GM18498 (cell line): ENCODE measurements at regions not wholly inside any gene's neighbourhood (a gene's known extent, or its start where the extent isn't known, plus 50 kb on each side); places are given as distances from the start of the nearest gene placed in this dataset.

ENCODE experiments used
- ATAC-seq: cut with Tn5 transposase; IDR thresholded peaks from one replicate; pipeline ENCODE4 v1.9.1; 2021; ENCODE audit warnings: mild to moderate bottlenecking, moderate library complexity; ENCODE audit not compliant: unreplicated experiment

- no peak for ATAC-seq
Observed at GRCh38 chr6:91449539-91449938, 862.7 kb upstream of the MAP3K7 start.

- peak; percentile 46 for ATAC-seq
Observed at GRCh38 chr6:91447530-91448254, 860.8 kb upstream of the MAP3K7 start.

GRCh38 chr6:91447081-91447480, 860.2 kb upstream of the MAP3K7 start:
- ATAC-seq, result no peak

- ATAC-seq, result no peak
Observed at GRCh38 chr6:91443405-91443804, 856.5 kb upstream of the MAP3K7 start.

DNA sequence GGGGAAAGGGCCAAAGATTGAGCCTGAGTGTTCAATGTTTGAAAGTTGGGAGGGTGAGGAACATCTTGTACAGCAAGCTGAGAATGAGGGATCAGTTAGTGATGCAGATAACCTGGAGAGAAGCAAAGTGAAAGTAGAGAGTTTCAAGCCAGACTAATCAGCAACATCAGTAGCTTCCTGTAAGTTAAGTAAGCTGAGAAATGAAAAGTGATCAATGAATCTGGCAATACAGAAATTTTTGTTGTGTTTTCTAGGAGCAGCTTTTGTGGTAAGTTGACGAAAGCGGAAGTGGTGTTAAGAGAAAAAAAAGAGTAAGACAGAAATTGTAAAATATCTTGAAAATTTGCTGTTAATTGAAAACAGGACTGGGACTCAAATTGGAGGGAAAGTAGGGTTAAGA, 855.5 kb upstream of the MAP3K7 start:
- ATAC-seq, result peak; percentile 60

- no peak for ATAC-seq
Observed at GRCh38 chr6:91438570-91438969, 851.7 kb upstream of the MAP3K7 start.

DNA sequence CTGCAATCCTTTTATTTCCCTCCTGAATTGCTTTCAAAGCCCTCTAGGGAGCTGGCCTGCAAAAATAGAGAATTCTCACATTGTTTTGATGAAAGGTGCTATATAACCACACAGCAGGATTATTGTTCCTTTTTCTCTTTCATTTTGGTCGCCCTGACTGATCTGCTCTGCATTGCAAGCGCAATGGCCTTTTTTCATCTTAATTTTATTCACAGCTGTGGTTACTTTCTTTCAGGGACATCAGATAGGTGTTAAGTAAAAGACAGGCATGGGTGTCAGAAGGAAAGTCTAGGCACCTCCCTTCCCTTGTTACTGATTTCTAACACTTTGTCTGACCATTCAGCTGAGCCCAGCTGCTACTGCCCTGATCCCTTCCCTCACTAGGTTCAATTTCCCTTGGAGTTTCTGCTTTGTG, 850.5 kb upstream of the MAP3K7 start:
- ATAC-seq, result no peak

DNA sequence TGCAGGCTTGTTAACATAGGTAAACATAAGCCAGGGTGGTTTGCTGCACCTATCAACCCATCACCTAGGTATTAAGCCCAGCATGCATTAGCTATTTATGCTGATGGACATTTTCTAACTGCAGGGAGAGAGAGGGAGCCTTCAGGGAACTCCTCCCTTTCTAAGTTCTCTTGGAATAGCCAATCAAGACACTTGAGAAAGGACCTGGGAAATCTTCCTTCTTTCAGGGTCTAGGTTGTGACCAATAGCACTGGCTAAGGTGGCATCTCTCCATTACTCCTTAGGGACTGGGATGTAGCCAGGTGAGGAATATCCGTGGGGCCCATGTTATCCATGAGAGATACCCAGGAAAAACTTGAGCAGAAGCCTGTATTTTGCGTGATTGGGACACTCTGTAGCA, 849.6 kb upstream of the MAP3K7 start:
- ATAC-seq, result no peak

DNA sequence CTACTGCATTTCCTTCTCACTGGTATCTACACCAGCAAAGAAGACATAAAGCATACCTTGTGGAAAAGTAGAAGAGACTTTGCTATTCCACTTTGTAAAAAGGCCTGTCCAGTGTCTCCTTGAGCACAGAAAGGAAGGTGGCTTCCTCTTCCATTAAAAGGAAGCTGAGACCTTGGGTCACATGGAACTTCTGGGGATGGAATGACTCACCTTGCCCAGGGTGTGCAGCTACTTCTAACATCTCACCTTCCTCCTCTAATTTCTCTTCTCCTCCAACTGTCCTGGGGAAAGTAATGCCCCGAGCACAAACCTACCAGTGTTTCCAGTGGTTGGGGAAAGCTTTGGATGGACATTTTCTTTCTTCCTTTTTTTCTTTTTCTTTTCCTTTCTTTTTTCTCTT, 848.8 kb upstream of the MAP3K7 start:
- no peak for ATAC-seq

DNA sequence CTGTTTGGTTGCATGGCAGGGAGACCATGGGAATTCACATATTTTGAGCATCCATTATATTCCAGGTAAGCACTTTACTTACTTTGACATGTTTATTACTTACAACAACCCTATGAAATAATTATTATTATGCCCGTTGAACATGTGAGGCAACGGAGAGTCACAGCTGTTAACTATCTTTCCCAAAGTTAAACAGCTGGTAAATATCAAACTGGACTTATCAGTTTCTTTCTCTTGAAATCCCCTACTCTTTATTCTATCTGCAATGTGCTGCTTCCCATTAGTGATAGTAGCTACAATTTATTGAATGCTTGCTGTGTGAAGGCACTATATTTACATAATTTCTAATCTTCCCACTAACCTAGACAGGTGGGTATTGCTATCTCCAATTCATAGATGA, 847.7 kb upstream of the MAP3K7 start:
- no peak for ATAC-seq

GRCh38 chr6:91433660-91434534, 847.0 kb upstream of the MAP3K7 start:
- no peak for ATAC-seq

- no peak for ATAC-seq
Observed at GRCh38 chr6:91428953-91429560, 842.2 kb upstream of the MAP3K7 start.

DNA sequence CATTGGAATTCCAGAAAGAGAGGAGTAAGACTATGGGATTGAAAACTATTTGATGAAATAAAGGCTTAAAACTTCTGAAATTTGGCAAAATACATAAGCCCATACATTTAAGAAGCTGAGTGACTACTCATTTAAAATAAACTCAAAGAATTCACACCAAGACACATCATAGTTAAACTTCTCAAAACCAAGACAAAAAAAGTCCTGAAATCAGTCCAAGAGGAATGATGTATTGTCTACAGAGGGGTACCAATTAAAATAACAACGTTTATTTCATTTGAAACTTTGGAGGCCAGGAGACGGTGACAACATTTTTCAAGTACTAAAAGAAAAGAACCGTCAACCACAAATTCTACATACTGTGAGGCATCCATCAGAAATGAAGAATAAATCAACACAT, 841.4 kb upstream of the MAP3K7 start:
- no peak for ATAC-seq

DNA sequence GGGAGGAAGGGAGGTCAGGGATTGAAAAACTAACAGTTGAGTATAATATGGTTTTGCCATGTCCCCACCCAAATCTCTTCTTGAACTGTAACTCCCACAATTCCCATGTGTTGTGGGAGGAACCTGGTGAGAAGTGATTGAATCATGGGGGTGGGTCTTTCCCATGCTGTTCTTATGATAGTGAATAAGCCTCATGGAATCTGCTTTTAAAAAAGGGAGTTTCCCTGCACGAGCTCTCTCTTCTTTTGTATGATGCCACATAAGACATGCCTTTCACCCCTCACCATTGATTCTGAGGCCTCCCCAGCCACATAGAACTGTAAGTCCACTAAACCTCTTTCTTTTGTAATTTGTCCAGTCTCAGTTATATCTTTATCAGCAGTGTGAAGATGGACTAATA, 833.4 kb upstream of the MAP3K7 start:
- ATAC-seq, result no peak

- ATAC-seq, result no peak
Observed at GRCh38 chr6:91415031-91415605, 828.2 kb upstream of the MAP3K7 start.

- no peak for ATAC-seq
Observed at GRCh38 chr6:91412532-91412931, 825.7 kb upstream of the MAP3K7 start.

GRCh38 chr6:91407706-91408105, 820.8 kb upstream of the MAP3K7 start:
- ATAC-seq, result no peak

DNA sequence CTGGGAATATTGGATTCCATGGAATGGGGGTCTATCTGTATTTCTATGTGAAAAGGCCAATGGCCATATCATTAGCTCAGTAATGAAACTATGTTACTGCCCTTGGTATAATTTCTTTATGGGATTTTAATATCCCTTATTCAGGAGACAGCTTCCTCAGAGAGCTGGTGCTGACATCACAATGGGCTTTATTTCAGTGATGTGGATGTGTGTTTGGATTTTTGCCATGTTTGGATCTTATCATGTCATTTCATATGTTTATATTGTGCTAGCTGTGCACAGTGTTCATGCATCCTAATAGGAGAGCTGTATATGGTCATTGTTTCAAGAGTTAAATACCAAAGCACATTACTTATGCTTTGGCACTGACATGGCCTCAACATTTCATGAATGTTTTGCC, 806.1 kb upstream of the MAP3K7 start:
- no peak for ATAC-seq

DNA sequence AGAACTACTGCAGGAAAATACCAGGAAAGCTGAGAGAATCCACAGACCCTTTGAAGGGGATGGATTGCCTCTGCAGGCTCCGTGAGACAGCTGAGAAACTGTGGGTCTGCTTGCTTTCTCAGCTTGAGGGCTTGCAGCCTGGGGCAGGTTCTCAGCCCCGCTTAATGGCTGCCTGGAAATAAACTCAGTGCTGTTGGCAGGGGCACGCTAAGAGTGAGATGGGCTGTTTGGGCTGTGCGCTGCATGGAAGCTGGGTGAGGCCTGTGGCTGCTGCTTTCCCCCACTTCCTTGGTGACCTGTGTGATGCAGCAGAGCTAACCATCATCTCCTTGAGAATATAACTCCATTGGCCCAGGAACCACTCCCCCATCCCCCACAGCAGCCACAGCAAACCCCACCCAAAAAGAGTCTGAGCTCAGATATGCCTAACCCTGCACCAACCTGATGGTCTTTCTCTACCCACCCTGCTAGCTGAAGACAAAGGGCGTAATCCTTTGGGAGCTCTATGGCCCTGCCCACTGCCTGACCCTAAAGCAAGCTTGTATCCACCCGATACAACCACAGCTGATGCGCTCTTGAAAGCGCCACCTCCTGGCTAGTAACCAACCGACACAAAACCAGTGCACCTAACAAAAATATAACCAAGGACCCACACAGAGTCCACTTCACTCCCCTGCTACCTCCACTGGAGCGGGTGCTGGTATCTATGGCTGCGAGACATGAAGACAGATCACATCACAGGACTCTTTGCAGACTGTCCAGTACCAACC, 800.6 kb upstream of the MAP3K7 start:
- no peak for ATAC-seq

DNA sequence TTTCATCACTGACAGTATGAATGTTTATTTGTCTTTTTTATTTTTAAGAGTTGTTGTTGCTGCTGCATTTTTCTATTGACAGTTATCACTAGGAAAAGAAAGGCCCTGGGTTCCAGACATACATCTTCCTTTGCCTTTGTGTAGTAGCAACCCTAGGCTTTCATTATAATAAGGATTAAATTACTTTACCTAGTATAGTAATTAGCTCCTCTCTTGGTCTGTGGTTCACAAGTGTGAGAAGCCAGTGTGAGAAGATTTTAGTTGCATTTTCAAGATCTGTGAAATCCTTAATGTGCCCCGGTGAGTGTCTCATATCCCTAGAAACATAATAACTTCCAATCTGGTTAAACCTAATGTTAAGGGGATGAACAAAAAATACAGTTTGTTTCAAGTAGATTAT, 799.3 kb upstream of the MAP3K7 start:
- ATAC-seq, result no peak

DNA sequence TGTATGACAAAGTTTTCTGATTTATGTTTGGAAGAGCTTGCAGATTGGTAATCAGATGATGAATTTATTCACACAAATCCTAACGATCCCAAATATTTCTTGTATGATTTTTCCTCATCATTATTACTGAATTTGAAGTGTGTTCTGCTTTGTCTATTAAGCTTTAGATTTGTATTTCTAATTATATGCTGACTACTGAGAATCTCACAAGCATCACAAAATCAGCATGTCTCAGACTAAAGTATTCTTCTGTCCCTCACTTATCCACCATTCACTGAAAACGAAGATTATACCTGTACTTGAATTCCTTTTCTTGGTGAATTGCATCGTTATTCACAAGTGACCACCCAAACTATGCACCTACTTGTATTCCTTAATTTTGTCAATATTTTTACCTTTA, 796.3 kb upstream of the MAP3K7 start:
- no peak for ATAC-seq
